Urinary bladder (tissue), 3 donors: ENCODE measurements at regions not wholly inside any gene's neighbourhood (a gene's known extent, or its start where the extent isn't known, plus 50 kb on each side); places are given as distances from the start of the nearest gene placed in this dataset.
"Not testable (repeated sequence)": the region's sequence is repeated elsewhere in the genome, so short reads cannot be mapped to it uniquely, and the experiment has no call there.

ENCODE experiments used
- DNase-seq: peaks from one replicate; pipeline ENCODE4 v3.0.0-alpha.2; 2015; ENCODE audit errors: extremely low spot score
- H3K27ac ChIP-seq: one replicate; pipeline ENCODE4 v1.5.1; 2013; ENCODE audit warnings: low read depth, mild to moderate bottlenecking, moderate library complexity
- H3K36me3 ChIP-seq: one replicate; pipeline ENCODE4 v1.6.1; 2013; ENCODE audit warnings: mild to moderate bottlenecking, moderate library complexity; ENCODE audit not compliant: insufficient read depth
- H3K4me1 ChIP-seq: one replicate; pipeline ENCODE4 v1.6.1; 2013; ENCODE audit warnings: mild to moderate bottlenecking, moderate library complexity; ENCODE audit not compliant: insufficient read depth
- H3K4me3 ChIP-seq: one replicate; pipeline ENCODE4 v1.5.1; 2013; ENCODE audit warnings: low read depth, low read length
- WGBS: extraction: QIAGEN DNeasy Blood & Tissue Kit; methylation state at CpG from one replicate; pipeline ENCODE4 v1.1.7; 2013; 5-methylcytosine and 5-hydroxymethylcytosine counted together
- donor health status: healthy with polysubstance abuse.
- donor health status: healthy.

DNA sequence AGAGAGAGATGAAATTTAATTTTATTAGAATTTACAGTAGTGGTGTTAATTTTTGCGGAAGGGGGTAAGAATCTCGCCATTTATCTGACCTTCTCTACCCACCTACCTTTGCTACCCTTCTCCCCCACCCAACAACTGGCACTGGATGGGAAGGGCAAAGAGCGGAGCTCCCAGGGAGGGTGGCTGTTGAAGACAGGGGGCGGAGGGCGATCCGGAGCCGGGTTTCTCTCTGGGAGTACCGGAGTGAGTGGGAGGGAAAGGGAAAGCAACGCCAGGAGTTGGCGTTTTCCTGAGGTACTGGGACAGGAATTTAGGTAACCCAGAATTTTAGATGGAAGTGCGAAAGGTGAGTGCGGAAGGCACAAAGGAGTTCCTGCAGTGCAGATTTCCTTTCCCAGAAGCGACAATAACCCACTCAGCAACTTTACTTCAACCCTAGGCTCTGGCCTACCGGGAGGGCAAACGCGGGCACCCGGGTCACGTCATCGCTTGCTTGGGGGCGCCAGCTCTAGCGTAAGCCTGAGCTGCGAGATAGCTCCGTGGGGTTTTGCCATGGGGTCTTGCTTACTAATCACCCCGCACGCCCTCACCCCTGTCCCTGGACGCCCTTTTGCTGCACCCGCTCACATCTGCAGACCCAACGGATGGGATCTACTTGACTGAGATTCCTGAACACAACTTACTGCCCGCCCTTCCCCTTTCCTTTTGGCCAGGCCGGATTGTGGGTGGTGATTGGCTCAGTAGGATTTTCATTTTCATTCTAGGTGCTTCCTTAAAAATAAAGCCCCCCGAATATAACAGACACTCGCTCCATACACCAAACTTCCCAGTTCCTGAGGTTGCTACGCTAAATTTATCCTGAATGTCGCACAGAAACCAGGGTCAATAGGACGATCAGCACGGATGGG, 413.0 kb upstream of the ESRRG start:
- Histone ChIP-seq H3K4me1 (no peaks in the 10 kb centered on the region), H3K36me3 (no peaks in the 10 kb centered on the region), H3K27ac (no peak overlapping the region), H3K4me3 (peak overlapping the region; percentile 31)
- no peak for DNase-seq
- 29% methylated on average over 36 of the region's 36 CpGs for WGBS

DNA sequence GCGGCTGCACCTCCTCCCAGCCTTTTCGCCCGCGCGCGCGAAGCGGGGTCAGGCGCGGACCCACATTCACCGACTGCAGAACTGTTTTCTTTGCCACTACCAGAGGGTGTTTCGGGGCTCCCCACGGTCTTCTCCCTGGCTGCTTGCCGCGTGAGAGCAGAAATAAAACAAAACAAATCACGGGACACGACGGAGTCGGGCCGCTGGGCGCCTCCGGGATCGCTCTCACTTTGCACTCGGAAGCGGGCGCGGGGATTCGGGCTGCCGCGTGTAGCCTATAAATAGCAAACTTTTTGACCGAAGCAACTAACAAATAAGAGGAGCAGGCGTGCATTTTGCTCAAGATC, 412.3 kb upstream of the ESRRG start:
- H3K4me1 ChIP-seq = no peaks in the 10 kb centered on the region
- WGBS = under 1% methylated on average over 32 of the region's 32 CpGs
- peak overlapping the region; percentile 31 for H3K4me3 ChIP-seq
- DNase-seq = no peak
- no peaks in the 10 kb centered on the region for H3K36me3 ChIP-seq
- H3K27ac ChIP-seq = no peak overlapping the region

DNA sequence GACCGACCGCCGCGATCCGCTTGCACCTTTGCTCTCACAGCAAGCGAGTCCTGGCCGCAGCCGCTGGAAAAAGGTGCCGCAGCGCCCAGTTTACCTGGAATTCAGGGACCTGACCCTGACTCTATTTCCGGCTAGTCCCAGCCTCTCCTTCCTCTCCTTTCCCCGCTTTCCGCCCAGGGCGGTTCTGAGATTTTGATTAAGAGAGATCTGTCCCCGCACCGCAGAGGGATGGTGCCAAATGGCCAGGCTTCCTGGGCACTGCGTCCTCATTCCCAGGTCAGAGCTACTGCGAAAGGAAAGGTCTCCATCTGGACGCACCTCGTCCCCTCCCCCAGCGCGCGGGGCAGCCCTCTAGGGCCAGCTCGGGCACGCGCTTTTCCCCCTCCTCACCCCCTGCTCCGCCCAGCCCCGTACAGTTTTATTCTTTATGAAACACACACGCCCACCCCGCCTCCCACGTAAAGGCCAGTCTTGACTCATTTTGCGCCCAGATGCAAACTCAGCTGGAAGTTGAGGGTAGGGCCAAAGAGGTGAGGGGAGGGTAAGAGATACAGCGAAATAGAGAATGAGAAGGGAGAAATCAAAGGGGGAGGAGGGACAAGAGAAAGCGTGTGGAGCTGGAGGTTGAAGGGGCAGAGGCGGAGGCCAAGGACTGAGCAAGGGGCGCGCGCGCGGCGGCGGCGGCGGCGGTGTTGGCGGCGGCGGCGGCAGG, 411.8 kb upstream of the ESRRG start:
- under 1% methylated on average over 48 of the region's 49 CpGs for WGBS
- Histone ChIP-seq H3K4me1 (no peaks in the 10 kb centered on the region), H3K36me3 (no peaks in the 10 kb centered on the region), H3K4me3 (peak overlapping the region; percentile 31), H3K27ac (no peak overlapping the region)
- no peak for DNase-seq

DNA sequence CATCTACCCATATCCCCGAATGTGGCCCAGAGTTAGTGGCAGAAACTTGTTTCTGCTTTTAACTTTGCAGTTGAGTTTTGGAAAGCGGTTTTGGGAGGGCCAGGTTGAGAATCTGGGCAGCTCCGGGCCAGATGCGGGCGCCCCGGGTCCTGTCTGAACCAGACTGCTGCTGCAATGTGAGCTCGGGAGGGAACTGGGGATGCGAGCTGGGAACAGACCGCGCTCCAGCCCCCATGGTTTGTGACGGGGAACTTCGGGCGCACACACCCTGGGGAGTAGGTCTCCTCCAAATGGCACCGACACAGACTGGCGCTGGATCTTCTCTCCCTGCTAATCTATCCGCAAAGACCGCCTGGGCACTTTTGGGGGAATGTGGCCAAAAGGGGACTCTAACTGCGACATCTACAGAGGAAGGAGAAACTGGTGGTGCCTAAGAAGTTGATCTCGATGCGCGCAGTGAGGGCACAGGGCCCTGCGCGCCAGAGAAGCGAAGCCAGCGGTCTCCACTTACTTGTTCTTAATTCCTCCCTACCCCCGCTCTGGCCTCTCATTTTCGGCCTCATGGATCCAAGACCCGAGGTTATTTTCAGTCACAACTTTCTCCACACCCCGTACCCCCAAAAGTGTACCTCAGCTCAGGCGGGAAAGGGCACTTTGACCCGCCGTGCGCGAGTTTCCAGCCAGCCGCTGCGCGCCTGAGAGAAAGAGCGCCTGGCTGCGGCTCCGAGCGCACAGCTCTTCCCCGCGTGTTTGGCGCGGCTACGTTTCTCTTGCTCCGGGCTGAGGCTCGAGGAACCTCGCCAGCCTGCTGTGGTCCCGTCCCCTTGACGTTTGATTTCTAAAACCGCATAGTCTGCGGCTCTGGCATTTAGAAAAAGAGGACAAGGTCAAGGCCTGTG, 411.0 kb upstream of the ESRRG start:
- H3K36me3 ChIP-seq = no peaks in the 10 kb centered on the region
- no peak overlapping the region for H3K27ac ChIP-seq
- 13% methylated on average over 53 of the region's 53 CpGs for WGBS
- H3K4me1 ChIP-seq = no peaks in the 10 kb centered on the region
- peak overlapping the region; percentile 31 for H3K4me3 ChIP-seq
- no peak for DNase-seq

DNA sequence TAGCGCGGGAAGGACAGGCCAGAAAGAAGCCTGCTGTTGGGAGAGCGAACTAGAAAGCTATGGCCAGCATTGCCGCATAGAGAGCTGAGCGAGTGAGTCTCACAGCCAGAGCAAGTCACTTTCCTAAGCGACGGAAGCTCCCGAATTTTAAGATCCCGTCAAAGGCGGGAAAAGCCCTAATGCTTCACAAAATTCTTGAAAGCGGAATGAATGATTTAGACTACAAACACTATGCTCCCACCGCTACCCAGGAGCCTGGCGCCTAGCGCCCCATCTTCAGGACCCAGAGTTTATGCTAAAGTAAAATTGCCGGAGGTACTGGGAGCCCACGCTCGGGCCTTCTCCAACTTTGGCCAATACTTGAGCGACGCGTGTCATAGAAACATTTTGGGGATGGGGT, 409.9 kb upstream of the ESRRG start:
- 79% methylated on average over 20 of the region's 20 CpGs for whole genome bisulfite sequencing
- H3K36me3 ChIP-seq = no peaks in the 10 kb centered on the region
- no peak overlapping the region for H3K4me3 ChIP-seq
- no peaks in the 10 kb centered on the region for H3K4me1 ChIP-seq
- DNase-seq = no peak
- H3K27ac ChIP-seq = no peak overlapping the region

DNA sequence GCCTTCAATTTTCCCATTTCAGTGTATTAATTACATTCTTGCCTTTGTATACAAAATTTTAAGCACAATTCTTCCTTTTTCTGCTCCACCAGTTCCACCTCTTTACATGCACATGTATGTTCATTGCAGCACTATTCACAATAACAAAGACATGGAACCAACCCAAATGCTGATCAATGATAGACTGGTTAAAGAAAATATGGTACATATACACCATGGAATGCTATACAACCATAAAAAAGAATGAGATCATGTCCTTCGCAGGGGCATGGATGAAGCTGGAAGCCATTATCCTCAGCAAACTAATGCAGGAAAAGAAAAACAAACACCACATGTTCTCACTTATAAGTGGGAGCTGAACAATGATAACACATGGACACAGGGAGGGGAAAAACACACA, 400.1 kb upstream of the ESRRG start:
- not testable (repeated sequence) for H3K36me3 ChIP-seq, DNase-seq
- WGBS = 86% methylated on average over 1 of the region's 1 CpG

DNA sequence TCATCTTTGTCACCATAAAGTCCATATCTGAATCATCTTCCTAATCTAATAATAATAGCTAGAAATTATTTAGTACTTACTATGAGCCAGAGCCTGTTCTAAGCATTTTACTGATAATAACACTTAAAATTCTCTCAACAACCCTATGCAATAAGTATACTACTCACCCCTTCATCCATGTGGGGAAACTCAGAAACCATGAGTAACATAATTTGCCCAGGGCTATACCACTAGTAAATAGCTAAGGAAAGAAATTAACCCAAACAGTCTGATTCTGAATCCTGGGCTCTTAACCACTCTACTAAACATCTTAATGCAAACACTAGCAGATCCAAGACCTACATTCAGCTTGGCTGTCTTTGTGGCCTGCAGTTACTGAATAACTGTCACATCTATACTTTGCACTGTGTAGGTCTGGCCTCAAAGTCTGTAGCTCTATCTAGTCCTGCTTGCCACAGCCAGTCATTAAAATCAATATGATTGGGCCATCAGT, 394.8 kb upstream of the ESRRG start:
- Histone ChIP-seq H3K27ac (no peak overlapping the region), H3K4me1 (no peaks in the 10 kb centered on the region), H3K4me3 (no peak overlapping the region), H3K36me3 (no peaks in the 10 kb centered on the region)
- DNase-seq = no peak

More for the DNA sequence above, 400.1 kb upstream of the ESRRG start:
- H3K27ac ChIP-seq, H3K4me1 ChIP-seq, H3K4me3 ChIP-seq: not testable (repeated sequence)

DNA sequence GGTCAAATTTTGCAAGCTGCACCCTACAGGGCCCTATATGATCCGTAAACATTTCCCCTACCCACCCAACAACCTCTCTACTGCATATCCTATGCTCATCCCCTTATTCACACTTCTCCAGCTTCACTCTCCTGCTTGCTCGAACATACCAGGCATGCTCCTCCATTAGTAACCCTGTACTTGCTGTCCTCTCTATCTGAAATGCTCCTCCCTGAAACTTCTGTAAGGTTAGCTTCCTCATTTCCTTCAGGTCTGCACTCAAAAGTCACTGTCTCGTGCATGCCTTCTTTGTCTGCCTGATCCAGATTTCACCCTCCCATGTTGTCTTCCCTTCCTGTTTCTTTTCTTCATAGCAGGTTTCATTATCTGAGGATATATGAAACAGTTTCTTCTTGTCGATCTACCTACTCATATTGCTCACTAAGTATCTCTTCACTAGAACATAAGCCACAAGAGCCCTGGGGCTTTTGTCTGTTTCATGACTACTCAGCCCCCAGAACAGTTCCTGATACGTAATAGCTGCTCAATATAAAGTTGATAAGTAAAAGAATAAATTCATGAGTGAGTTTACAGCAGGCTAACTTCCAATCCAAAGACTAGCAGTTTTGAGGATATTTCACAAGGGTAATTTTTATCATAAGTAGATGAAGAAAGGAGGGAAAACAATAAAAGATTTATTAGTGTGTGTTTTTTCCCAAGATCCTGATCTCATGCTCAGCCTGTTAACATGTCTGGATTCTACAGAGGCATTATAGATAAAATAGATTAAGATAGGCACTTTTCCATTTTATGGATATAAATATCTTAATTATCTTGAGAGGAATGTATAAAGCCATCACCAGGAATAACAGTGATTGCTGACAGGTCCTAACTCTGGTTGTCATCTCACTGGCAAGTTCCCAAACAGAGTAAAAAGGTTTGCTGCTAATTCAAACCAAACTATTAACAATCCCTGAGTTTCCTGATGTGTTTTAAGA, 392.5 kb upstream of the ESRRG start:
- Histone ChIP-seq H3K36me3 (no peaks in the 10 kb centered on the region), H3K4me3 (no peak overlapping the region), H3K27ac (no peak overlapping the region), H3K4me1 (no peaks in the 10 kb centered on the region)
- no peak for DNase-seq
- 52% methylated on average over 5 of the region's 5 CpGs for WGBS

DNA sequence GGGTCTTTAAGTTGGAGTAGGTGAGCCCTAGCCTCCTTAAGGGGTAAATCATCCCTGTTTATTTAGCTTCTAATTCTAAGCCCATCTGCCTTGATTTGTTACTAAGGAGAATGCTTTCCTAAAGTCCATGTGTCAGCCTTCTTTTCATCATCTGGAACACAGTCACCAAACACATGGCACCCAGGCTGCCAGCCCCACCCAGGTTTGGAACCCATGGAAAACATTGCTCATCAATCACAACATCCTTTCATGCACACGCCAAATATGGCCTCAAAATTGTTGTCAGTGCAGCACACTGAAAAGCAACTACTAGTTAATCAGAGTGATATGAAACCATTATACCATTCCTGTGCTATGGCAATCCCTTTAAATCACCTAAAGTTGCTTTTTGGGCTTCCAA, 386.7 kb upstream of the ESRRG start:
- no peak overlapping the region for H3K4me3 ChIP-seq
- 85% methylated on average over 1 of the region's 1 CpG for WGBS
- DNase-seq = no peak

DNA sequence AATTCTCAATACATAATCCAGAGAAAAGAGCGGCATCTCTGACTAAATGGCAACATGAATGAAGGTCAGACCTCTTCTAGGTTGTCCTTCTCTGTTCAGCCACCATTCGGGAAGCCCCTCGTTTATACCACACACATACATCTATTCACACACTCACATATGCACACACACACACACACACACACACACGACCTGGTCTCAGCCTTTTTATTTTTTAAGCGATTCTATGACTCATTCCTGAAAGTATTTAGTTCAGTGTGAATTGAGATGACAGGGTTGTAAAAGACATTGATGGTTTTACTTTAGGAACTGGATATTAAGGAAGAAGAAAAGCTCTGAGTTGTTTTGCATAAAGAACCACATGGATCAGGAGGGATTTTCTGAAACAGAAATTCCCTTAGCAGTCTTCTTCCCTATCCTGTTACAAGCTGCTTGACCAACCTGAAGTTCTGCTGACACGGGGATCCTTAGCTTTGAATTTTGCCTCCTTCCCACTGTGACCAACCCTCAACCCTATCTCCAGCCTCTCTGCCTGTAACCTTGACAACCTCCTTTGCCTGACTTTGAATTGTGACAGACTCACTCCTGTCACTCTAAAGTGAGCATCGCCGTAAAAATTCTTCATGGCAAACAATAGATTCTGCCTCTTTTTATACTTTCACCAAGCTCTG, 383.1 kb upstream of the ESRRG start:
- no peak overlapping the region for H3K27ac ChIP-seq
- WGBS = 62% methylated on average over 8 of the region's 8 CpGs

More for the DNA sequence above, 386.7 kb upstream of the ESRRG start:
- Histone ChIP-seq H3K4me1 (no peaks in the 10 kb centered on the region), H3K27ac (no peak overlapping the region), H3K36me3 (no peaks in the 10 kb centered on the region)

DNA sequence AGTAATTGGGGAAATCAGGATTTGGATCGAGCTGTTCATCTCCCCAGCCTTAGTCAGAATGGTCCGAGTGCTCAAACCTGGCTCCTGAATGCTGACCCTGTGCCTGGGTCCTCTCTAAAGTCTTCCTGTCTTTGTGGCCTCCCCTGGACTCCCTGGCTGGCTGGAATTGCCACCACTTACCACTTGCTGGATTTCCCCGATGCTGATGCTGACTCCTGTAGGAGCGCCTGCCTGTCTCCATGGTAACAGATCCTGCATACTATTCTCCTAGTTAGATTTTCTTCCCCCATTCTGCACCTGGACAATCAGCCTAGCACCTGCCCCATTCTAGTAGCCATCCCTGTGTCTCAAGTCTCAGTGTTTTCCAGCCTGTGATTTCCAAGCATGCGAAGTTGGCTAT, 382.2 kb upstream of the ESRRG start:
- WGBS = 92% methylated on average over 5 of the region's 5 CpGs
- Histone ChIP-seq H3K4me3 (no peak overlapping the region), H3K36me3 (no peaks in the 10 kb centered on the region), H3K27ac (no peak overlapping the region), H3K4me1 (no peaks in the 10 kb centered on the region)
- DNase-seq = no peak

More for the DNA sequence above, 383.1 kb upstream of the ESRRG start:
- no peaks in the 10 kb centered on the region for H3K4me1 ChIP-seq
- no peak overlapping the region for H3K4me3 ChIP-seq
- H3K36me3 ChIP-seq = no peaks in the 10 kb centered on the region
- no peak for DNase-seq

DNA sequence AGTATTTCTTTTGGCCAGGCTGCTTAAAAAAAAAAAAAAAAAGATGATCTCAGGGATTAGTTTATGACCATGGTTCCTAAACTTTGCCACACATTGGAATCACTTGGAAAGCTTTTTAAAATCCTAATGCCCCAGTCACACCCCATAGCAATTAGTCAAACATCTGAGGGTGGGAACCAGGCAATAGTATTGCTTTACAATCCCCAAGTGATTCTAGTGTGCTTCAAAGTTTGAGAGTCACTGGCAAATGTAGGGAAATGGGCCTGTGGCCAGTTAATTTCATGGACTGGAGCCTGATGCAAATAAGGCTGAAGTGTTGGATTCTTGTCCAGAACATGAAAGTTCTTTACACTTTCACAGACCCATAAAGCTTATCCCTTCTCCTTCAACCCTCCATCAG, 374.6 kb upstream of the ESRRG start:
- H3K27ac ChIP-seq = no peak overlapping the region
- no peaks in the 10 kb centered on the region for H3K36me3 ChIP-seq
- no peak overlapping the region for H3K4me3 ChIP-seq
- no peaks in the 10 kb centered on the region for H3K4me1 ChIP-seq
- no peak for DNase-seq
